Posterior cingulate gyrus (tissue), 11 donors: ENCODE measurements at regions not wholly inside any gene's neighbourhood (a gene's known extent, or its start where the extent isn't known, plus 50 kb on each side); places are given as distances from the start of the nearest gene placed in this dataset.

Experiments
- DNase-seq, 10 donors: peaks; one replicate each; pipeline versions ENCODE4 v3.0.0 to v3.0.0-alpha.2; 2020 to 2021; ENCODE audit warnings: mixed read lengths in 3 of 10
- intact Hi-C: fragments of 100-400 bp; cut with DNase I; formaldehyde crosslinking; loops from one replicate; pipeline ENCODE4 v1.15.1; 2023

DNA sequence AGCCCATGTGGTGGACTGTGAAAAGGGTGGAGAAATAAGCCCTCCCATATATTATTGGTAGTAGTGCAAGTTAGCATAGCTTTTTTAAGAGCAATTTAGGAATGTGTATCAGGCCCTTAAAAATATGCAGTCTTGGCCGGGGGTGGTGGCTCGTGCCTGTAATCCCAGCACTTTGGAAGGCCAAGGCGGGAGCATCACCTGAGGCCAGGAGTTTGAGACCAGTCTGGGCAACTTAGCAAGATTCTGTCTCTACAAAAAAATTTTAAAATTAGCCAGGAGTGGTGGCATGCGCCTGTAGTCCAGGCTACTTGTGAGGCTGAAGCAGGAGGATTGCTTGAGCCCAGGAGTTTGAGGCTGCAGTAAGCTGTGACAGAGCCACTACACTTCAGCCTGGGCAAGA is 64.2 kb upstream of the BCAT1 start:
- DNase-seq, result no peak
- intact Hi-C loops, result no loop called here

DNA sequence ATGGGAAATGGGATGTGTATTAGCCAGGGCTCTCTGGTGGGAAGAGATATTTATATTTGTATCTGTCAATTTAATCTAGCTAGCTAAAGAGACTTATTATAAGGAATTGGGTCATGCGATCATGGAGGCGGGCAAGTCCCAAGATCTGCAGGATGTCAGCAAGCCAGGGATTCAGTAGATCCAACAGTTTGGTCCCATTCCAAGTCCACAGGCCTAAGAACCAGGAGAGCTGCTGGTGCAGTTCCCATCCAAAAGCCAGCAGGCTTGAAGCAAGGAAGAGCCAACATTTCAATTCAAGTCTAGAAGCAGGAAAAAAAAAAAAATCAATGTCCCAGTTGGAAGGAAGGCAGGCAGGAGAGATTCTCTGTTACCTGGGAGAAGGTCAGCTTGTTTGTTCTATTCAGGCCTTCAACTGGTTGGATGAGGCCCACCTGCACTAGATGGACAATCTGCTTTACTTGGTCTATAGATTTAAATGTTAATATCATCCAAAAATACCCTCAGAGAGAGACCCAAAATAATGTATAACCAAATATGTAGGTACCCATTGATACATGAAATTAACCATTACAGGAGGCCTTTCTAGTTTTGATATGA is 60.7 kb upstream of the BCAT1 start:
- DNase-seq, result peak in 1 of 10 donors; percentile 10
- intact Hi-C loops, result no loop called here

DNA sequence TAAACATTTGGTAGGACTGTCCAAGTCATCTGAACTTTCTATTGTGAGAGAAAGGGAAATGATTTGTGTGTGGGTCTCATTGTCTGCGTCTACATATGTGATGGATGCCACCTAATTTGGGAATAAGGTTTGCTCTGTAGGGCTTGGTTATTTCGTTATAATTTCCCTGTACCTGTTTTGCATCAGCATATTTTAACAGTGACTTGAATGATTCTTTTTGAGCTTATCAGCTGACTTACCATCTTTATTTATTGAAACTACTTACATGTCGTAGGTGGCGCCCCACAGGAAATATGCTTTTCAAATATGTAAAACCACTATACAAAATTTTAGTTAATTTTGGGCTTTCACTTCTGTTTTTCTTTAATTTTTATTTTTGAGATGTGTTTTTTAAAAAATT is 56.5 kb upstream of the BCAT1 start:
- no peak for DNase-seq
- intact Hi-C loops, result no loop called here

DNA sequence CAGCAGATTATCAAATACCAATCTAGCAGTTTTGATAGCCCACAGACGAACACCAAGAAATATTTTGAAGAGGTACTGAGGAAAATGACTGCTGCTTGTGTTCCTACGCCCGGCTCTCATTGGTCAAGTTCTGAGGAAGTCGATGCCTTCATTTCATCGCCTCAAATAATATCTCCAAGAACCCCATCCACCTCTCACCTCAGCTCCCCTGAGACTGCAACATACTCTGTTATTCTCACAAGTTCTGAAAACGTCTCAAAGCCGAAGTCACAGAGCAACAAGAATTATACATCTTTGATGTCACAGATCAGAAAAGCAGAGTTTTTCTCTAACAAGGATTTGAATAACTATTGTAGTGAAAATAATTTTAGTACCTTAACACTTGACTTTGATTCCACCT is 55.5 kb upstream of the BCAT1 start:
- DNase-seq, result no peak
- intact Hi-C loops, result no loop called here

DNA sequence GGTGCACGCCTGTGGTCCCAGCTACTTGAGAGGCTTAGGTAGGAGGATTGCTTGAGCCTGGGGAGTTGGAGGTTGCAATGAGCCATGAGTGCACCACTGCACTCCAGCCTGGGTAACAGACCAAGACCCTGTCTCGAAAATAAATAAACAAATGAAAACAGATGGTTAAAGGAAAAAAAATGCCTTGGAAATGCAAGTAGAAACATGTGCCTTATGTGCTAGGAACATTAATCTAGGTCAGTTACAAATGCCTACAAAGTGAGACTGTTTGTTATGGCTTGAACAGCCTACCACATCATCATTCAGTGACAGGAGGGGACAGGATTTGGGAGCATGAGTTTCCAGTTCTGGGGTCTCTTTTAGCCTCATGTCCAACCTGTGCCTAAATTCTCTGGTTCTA is 52.4 kb upstream of the BCAT1 start:
- DNase-seq, result no peak
- intact Hi-C loops, result no loop called here
